NB4 (cell line): ENCODE measurements at regions not wholly inside any gene's neighbourhood (a gene's known extent, or its start where the extent isn't known, plus 50 kb on each side); places are given as distances from the start of the nearest gene placed in this dataset.

Experiments
- CTCF ChIP-seq: IDR thresholded peaks from one replicate; pipeline ENCODE4 v1.5.1; 2012; ENCODE audit warnings: low read depth, low read length
- POLR2A ChIP-seq: IDR thresholded peaks from 2 replicates; pipeline ENCODE4 v1.6.1; 2011; ENCODE audit warnings: mild to moderate bottlenecking; ENCODE audit not compliant: insufficient read length; ENCODE audit errors: extremely low read depth

- no peak for TF ChIP-seq CTCF
- TF ChIP-seq POLR2A, result no peak
These were observed 291.2 kb upstream of the PPARGC1A start for GRCh38 chr4:24181005-24181404.
